ENCODE measurements at regions not wholly inside any gene's neighbourhood (a gene's known extent, or its start where the extent isn't known, plus 50 kb on each side); places are given as distances from the start of the nearest gene placed in this dataset.

DNA sequence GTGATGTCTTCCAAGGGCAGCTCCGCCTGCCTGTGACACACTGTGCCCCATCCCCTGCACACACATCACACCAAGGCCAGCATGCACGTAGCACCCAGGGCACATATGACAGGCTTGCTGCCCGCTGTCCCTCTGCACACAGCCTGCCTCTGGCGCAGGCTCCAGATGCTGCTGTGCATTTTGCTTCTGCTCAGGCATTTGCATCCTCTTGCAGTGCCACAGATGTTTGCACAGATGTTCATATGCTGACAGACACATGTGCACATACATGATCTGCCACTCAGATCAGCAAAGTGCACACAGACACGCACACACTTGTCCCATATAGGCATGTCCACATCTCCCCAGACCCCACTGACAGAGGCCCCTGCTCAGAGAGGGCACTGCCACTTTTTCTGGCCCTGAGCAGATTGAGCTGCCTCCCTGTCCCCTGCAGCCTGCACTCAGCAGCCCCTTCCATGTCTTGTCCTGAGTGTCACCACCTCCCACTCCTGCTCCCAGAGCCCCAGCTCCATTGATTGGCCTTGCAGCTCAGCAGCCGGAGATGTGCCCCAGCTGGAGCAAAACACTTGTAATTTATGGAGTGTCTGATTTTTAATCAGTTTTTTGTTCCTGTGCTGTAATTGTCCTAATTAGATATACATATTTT is 115.1 kb upstream of the RPL38 start:
- Mint-ChIP-seq H3K4me3 (no peak overlapping the region), H3K4me1 (no peaks in the 10 kb centered on the region), H3K36me3 (ENCODE audit: low read depth) (no peaks in the 10 kb centered on the region), H3K27ac (no peak overlapping the region), H3K27me3 (peaks cover 13% of the 10 kb centered on the region), H3K9me3 (peaks cover 9% of the 10 kb centered on the region)
- ChIA-PET POLR2A (interaction anchor here (0.6 kb wide), 1 partner anchor 162 kb away, joined by 3 read pairs; no protein-coding TSS in a partner anchor), CTCF (interaction anchor here (1.4 kb wide), 1 partner anchor 10 kb away, joined by 3 read pairs; no protein-coding TSS in a partner anchor)
- DNase-seq, result no peak

DNA sequence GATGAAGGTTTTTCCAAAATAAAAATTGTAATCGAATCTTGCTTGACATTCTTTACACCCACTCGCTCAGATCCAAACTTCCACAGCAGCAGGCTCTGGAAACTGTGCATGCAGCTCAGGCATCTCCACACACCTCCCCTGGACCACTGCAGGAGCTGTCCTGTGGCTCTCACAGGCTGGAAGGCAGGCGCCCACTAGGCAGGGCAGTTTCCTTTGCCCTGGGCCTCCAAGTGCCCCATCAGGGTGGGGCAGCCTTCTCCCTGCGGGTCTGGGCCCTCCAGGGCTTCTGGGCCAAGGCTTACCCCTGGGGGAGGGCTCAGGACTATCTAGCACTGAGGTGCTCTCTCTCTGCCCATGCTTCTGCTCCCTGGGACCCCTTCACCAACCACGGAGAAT is 114.5 kb upstream of the RPL38 start:
- Mint-ChIP-seq H3K36me3 (ENCODE audit: low read depth) (no peaks in the 10 kb centered on the region), H3K27me3 (peaks cover 15% of the 10 kb centered on the region)
- CTCF ChIA-PET, result interaction anchor here (0.8 to 1.6 kb wide), 3 partner anchors 19 to 30 kb away, joined by 3 to 4 read pairs (median 3); no protein-coding TSS in a partner anchor

DNA sequence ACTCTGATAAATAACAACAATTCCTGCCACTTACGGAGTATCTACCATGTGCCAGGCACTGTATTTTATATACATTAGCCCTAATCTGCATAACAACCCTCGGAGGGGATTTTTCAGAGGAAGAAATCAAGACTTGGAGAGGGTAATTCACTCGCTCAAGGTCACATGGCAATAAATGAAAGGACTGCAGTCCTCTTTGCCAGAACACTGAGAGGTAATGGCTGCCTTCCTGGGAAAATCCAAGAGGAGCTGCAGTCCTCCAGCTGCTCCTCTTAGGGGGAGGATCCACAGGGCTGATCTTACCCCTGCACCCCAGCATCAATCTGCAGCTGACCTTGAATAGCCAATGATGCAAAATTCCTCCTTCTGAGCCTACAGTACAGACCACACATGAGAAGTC is 114.1 kb upstream of the RPL38 start:
- ChIA-PET CTCF (interaction anchor here (0.8 to 1.6 kb wide), 8 partner anchors 11 to 110 kb away, joined by 3 to 4 read pairs (median 4); no protein-coding TSS in a partner anchor), POLR2A (no interaction called here)
- Mint-ChIP-seq H3K27ac (no peak overlapping the region), H3K4me3 (no peak overlapping the region), H3K9me3 (peaks cover 9% of the 10 kb centered on the region), H3K36me3 (ENCODE audit: low read depth) (no peaks in the 10 kb centered on the region), H3K27me3 (peaks cover 18% of the 10 kb centered on the region), H3K4me1 (no peaks in the 10 kb centered on the region)
- DNase-seq, result no peak

More for the DNA sequence above, 114.5 kb upstream of the RPL38 start:
- H3K27ac Mint-ChIP-seq, result no peak overlapping the region
- no peak for DNase-seq
- H3K9me3 Mint-ChIP-seq, result peaks cover 9% of the 10 kb centered on the region
- POLR2A ChIA-PET, result interaction anchor here (0.6 kb wide), 1 partner anchor 163 kb away, joined by 3 read pairs; no protein-coding TSS in a partner anchor
- no peaks in the 10 kb centered on the region for H3K4me1 Mint-ChIP-seq
- H3K4me3 Mint-ChIP-seq, result no peak overlapping the region

DNA sequence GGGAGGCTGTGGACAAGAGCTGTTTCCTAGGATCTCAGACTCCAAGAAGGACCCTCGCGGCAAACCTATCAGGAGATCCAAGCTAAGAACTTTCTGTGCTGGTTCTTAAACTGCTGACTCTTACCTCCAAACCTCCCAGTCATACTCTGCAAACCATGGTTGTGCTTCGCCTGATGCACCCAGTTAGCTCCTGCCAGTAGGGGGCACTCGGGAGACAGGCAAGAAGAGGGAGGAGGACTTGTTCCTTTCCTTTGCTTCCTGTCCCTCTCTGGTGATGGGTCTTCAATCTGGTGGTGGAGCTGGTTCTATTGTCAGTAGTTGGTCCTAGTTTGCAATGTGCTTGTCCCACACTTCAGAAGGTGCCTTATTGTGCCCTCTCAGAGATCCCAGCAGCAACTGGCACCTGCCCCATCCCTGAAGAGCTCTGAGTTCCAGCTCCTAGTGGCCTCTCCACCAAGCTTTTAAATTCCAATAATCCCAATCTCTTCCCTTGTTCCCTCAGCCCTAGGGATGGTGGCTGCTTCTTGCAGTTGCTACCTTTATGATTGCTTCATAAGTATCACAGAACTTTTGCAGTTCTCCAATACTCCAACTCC is 113.5 kb upstream of the RPL38 start:
- H3K9me3 Mint-ChIP-seq, result peaks cover 6% of the 10 kb centered on the region
- ChIA-PET CTCF (interaction anchor here (0.8 to 1.6 kb wide), 9 partner anchors 11 to 110 kb away, joined by 3 to 4 read pairs (median 4); no protein-coding TSS in a partner anchor), POLR2A (no interaction called here)
- H3K36me3 Mint-ChIP-seq (ENCODE audit: low read depth), result no peaks in the 10 kb centered on the region
- peak; percentile 76 for DNase-seq
- H3K27me3 Mint-ChIP-seq, result peaks cover 19% of the 10 kb centered on the region
- H3K4me3 Mint-ChIP-seq, result no peak overlapping the region
- H3K27ac Mint-ChIP-seq, result no peak overlapping the region
- H3K4me1 Mint-ChIP-seq, result no peaks in the 10 kb centered on the region

DNA sequence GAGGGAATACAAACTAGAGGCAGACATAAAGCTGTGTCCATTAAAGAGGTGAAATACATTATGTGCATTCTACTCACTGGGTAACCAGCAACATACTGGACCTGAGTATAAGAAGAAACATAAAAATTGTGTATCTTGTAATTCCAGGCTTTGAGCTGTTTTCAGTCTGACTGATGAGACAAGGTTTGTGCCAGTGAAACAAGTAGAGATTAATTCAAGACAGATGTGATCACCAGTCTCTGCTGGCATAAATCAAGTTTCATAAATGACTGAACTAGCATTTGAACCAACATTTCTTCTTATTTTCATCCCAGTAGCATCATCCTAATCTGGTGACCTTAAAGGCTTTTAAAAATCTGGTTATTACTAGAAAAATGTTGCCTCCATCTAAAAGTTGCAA is 108.8 kb upstream of the RPL38 start:
- no peak for DNase-seq
- no peak overlapping the region for H3K4me3 Mint-ChIP-seq
- peaks cover 18% of the 10 kb centered on the region for H3K27me3 Mint-ChIP-seq
- H3K27ac Mint-ChIP-seq, result no peak overlapping the region
- H3K9me3 Mint-ChIP-seq, result no peaks in the 10 kb centered on the region
- ChIA-PET CTCF (no interaction called here), POLR2A (no interaction called here)
- no peaks in the 10 kb centered on the region for H3K4me1 Mint-ChIP-seq
- no peaks in the 10 kb centered on the region for H3K36me3 Mint-ChIP-seq (ENCODE audit: low read depth)

DNA sequence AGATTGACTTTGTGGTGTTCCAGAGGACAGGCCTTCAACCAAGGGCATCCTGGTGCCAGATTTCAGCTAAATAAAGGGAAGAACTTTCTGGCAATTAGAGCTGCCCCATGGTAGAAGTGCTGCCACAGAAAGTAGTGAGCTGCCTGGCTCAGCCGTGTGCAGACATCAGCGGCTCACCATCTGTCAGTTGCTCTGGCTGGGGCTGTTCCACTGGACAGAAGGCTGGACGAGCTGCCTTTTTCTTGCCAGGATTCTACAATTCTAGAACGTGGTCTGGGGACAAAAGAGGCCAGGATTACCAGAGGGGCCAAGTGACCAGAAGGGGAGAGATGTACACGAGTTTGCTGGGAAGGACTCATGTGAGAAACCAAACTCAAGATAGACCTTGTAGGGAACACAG is 107.0 kb upstream of the RPL38 start:
- no peak overlapping the region for H3K4me3 Mint-ChIP-seq
- ChIA-PET POLR2A (no interaction called here), CTCF (interaction anchor here (1.4 kb wide), 1 partner anchor 10 kb away, joined by 4 read pairs; no protein-coding TSS in a partner anchor)
- no peaks in the 10 kb centered on the region for H3K36me3 Mint-ChIP-seq (ENCODE audit: low read depth)
- H3K4me1 Mint-ChIP-seq, result no peaks in the 10 kb centered on the region
- peaks cover 23% of the 10 kb centered on the region for H3K27me3 Mint-ChIP-seq
- no peaks in the 10 kb centered on the region for H3K9me3 Mint-ChIP-seq
- H3K27ac Mint-ChIP-seq, result no peak overlapping the region
- no peak for DNase-seq

DNA sequence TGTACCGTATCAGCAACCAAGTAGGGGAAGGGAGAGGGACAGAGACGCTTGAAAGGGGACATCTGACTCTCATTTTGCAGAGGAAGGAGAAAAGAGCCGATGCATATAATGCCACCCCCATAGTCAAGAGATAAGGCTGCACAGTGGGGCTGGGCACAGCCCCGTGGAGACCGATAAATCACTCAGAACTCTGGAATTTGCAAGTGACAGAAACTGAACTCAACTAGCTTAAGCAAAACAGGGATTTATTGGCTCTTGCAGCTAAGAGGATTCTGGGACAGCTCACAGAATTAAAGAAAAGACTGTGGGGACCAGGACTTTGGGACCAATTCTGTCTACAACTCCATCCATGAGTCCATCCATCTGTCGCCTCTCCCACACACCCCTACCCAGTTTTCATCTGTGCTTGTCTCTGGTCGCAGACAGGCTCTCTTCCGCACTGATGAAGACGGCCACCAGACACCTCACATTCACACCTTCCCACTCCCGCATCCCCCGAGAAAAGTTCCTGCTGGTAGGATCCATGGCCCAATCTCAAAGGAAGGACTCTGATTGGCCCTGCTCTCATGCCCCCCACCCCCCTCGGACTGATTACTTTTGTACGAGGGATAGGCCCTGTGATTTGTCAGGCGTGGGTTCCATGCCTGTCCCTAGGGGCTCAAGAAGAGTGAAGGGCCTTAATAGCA is 105.9 kb upstream of the RPL38 start:
- no peak overlapping the region for H3K27ac Mint-ChIP-seq
- CTCF ChIA-PET, result interaction anchor here (1.4 kb wide), 1 partner anchor 11 kb away, joined by 4 read pairs; no protein-coding TSS in a partner anchor
- H3K36me3 Mint-ChIP-seq (ENCODE audit: low read depth), result no peaks in the 10 kb centered on the region
- peaks cover 18% of the 10 kb centered on the region for H3K27me3 Mint-ChIP-seq
- no peak for DNase-seq
- no peaks in the 10 kb centered on the region for H3K9me3 Mint-ChIP-seq
- H3K4me1 Mint-ChIP-seq, result no peaks in the 10 kb centered on the region
- H3K4me3 Mint-ChIP-seq, result no peak overlapping the region
- POLR2A ChIA-PET, result no interaction called here

DNA sequence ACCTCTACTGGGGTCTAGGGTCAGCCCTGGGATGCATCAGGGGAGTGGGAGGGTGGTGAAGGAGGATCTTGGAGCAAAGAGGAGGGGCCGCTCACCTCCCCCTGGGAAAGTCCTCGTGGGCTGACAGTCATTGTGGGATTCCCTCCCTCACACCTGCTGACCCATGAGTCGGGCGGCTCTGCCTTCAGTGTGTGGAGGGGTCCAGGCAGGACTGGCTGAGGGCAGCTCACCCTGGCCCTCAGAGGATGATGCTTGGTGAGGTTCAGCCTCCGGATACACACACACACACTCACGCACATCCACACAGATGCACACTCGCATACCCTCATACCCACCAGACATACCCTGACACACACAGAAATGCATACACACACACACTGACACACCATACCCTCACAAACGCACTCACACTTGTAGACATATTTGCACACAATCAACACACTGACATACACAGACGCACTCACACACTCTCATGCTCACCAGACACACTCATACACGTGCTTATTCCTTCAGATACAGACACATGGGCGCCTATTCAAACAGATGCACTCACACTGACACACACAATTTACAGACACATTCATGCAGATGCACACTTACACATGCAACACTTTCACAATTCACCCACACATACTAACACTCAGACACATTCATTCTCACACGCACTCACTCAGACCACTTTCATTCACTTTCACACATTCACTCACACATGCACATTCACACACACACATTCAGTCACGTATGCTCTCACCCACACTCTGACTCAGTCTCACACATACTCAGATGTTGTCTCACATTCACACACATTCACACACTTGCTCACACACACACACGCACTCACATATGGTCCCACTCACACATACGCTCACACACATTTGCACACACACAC is 105.1 kb upstream of the RPL38 start:
- no peak overlapping the region for H3K27ac Mint-ChIP-seq
- H3K36me3 Mint-ChIP-seq (ENCODE audit: low read depth), result no peaks in the 10 kb centered on the region
- no peaks in the 10 kb centered on the region for H3K9me3 Mint-ChIP-seq
- peaks cover 16% of the 10 kb centered on the region for H3K27me3 Mint-ChIP-seq
- no peak for DNase-seq
- CTCF ChIA-PET, result interaction anchor here (1.4 kb wide), 1 partner anchor 12 kb away, joined by 4 read pairs; no protein-coding TSS in a partner anchor
- POLR2A ChIA-PET, result no interaction called here
- no peaks in the 10 kb centered on the region for H3K4me1 Mint-ChIP-seq
- no peak overlapping the region for H3K4me3 Mint-ChIP-seq

DNA sequence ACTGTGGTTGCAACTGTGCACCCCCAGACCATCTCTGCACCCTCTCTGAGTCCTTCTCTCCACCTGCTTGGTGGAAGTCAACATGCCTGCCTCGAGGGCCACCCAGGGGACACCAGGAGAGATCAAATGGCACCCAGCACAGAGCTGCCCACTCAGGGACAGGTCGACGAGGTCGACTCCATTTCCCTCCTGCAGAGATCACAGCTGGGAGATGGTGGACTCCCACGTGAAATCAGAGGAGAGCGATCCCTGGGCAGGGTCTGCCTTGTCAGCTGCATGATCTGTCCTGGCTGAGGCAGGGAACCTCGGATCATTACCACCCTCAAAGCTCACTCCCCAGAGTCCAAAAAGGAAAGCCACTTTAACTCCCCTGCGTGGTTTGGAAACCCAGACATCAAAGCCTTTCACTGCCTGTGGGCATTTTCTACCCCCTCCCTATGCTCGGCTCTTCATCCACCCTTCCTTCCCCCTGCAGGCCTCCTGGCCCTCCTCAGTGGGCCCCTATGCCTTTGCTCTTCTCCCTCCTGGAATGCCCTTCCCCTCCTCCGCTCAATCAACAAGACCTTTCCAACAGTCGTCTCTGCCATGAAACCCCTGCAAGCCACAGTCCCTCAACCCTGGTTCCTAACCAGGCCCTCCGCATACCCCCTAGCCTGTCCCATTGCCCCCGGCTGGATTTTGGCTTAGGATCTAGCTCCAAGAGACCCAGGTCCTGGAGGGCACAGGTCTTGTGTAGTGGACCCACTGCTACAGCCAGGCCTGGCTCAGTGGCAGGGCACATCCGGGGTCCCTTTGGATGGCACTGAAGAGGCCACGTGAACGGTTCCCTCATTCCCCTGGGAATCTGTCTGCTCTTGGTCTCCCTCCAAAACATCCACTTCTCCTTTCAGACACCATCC is 103.8 kb upstream of the RPL38 start:
- peaks cover 2% of the 10 kb centered on the region for H3K4me1 Mint-ChIP-seq

DNA sequence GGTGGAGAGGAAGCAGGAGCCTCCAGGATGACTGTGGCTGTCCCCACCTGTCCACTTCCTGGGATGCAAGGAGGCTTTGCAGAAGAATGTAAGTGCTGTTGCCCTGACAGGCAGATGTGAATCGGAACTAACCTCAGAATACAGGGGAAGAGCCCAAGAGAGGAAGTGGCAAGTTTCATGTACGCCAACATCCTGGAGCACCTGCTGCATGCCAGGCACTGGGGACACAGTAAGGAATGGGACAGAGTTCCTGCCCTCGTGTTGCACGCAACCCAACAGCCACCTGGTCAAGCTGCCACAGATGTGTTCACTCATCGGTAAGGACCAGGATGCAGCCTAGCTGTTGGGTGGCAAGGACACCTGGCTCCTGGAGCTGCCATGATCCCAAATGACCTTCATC is 98.6 kb upstream of the RPL38 start:
- DNase-seq, result no peak
- POLR2A ChIA-PET, result no interaction called here
- Mint-ChIP-seq H3K4me3 (no peak overlapping the region), H3K4me1 (peaks cover 4% of the 10 kb centered on the region), H3K27ac (no peak overlapping the region), H3K9me3 (no peaks in the 10 kb centered on the region), H3K27me3 (peaks cover 9% of the 10 kb centered on the region), H3K36me3 (ENCODE audit: low read depth) (no peaks in the 10 kb centered on the region)
- CTCF ChIA-PET, result no interaction called here

More for the DNA sequence above, 103.8 kb upstream of the RPL38 start:
- no peaks in the 10 kb centered on the region for H3K9me3 Mint-ChIP-seq
- no peak overlapping the region for H3K4me3 Mint-ChIP-seq
- H3K36me3 Mint-ChIP-seq (ENCODE audit: low read depth), result no peaks in the 10 kb centered on the region
- ChIA-PET POLR2A (no interaction called here), CTCF (interaction anchor here (1.6 kb wide), 1 partner anchor 10 kb away, joined by 4 read pairs; no protein-coding TSS in a partner anchor)
- H3K27ac Mint-ChIP-seq, result no peak overlapping the region
- no peak for DNase-seq
- peaks cover 7% of the 10 kb centered on the region for H3K27me3 Mint-ChIP-seq

DNA sequence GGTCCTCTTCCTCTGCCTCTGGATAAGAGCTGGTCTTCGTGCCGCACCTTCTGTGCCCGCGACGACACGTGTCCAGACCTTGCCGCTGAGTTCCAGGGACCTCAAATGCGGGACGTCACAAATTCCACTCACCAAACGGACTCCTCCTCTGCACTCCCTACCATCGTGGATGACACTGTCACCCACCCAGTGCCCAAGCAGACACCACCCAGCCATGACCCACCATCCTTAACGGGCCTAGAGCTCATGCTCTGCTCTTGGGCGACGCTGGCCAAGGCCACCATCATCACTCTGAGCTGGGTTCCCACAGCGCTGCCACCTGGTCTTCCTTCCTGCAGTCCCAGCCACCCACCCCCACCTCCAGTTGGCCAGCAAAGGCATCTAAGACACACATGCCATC is 96.4 kb upstream of the RPL38 start:
- no peak for DNase-seq
- POLR2A ChIA-PET, result interaction anchor here (0.6 kb wide), 1 partner anchor 746 kb away, joined by 4 read pairs; no protein-coding TSS in a partner anchor
- CTCF ChIA-PET, result interaction anchor here (0.7 to 1.2 kb wide), 2 partner anchors 18 to 1355 kb away, joined by 3 to 4 read pairs; no protein-coding TSS in a partner anchor
- no peak overlapping the region for H3K27ac Mint-ChIP-seq
- H3K36me3 Mint-ChIP-seq (ENCODE audit: low read depth), result no peaks in the 10 kb centered on the region
- no peak overlapping the region for H3K4me3 Mint-ChIP-seq
- peaks cover 4% of the 10 kb centered on the region for H3K27me3 Mint-ChIP-seq
- H3K9me3 Mint-ChIP-seq, result no peaks in the 10 kb centered on the region
- peaks cover 4% of the 10 kb centered on the region for H3K4me1 Mint-ChIP-seq
